ENCODE measurements at regions not wholly inside any gene's neighbourhood (a gene's known extent, or its start where the extent isn't known, plus 50 kb on each side); places are given as distances from the start of the nearest gene placed in this dataset.

- TF ChIP-seq, protein P1, sequence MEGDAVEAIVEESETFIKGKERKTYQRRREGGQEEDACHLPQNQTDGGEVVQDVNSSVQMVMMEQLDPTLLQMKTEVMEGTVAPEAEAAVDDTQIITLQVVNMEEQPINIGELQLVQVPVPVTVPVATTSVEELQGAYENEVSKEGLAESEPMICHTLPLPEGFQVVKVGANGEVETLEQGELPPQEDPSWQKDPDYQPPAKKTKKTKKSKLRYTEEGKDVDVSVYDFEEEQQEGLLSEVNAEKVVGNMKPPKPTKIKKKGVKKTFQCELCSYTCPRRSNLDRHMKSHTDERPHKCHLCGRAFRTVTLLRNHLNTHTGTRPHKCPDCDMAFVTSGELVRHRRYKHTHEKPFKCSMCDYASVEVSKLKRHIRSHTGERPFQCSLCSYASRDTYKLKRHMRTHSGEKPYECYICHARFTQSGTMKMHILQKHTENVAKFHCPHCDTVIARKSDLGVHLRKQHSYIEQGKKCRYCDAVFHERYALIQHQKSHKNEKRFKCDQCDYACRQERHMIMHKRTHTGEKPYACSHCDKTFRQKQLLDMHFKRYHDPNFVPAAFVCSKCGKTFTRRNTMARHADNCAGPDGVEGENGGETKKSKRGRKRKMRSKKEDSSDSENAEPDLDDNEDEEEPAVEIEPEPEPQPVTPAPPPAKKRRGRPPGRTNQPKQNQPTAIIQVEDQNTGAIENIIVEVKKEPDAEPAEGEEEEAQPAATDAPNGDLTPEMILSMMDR (IDR thresholded peaks at IDR 0.05): no peak
- no peak for TF ChIP-seq POLR2A (IDR thresholded peaks at IDR 0.05)
Measured at GRCh38 chr7:116325517-116325916, 115.2 kb downstream of the TES start.
